Kidney (tissue), 13 donors: ENCODE measurements at regions not wholly inside any gene's neighbourhood (a gene's known extent, or its start where the extent isn't known, plus 50 kb on each side); places are given as distances from the start of the nearest gene placed in this dataset.
A peak's percentile ranks its signal among the peaks of the same experiment; 100 is the strongest.

Experiments used
- DNase-seq, 5 donors: peaks; one replicate each; pipeline ENCODE4 v3.0.0-alpha.2; 2013 to 2020
- FAIRE-seq: peaks from 2 replicates; lab custom pipeline; 2012; peaks lifted over from hg19 to GRCh38; lab: Jason Lieb, UNC
- H3K27ac ChIP-seq, 2 donors: one replicate each; pipeline ENCODE4 v1.7.0; 2013; ENCODE audit warnings: low read depth in 2 of 2, low read length in 2 of 2, inconsistent platforms in 1 of 2
- H3K27me3 ChIP-seq: one replicate; pipeline ENCODE4 v1.7.1; 2013; ENCODE audit warnings: low read length, inconsistent platforms; ENCODE audit not compliant: control insufficient read depth, insufficient read depth
- H3K36me3 ChIP-seq, 3 donors: one replicate each; pipeline versions ENCODE4 v1.7.0 to v1.7.1; 2013; ENCODE audit warnings: low read length in 3 of 3, control low read depth in 1 of 3, inconsistent platforms in 1 of 3; ENCODE audit not compliant: insufficient read depth in 3 of 3, control insufficient read depth in 2 of 3
- H3K4me1 ChIP-seq, 3 donors: one replicate each; pipeline versions ENCODE4 v1.7.0 to v1.7.1; 2013; ENCODE audit warnings: low read length in 3 of 3, inconsistent platforms in 1 of 3, low read depth in 1 of 3; ENCODE audit not compliant: control insufficient read depth in 2 of 3, insufficient read depth in 2 of 3
- H3K4me3 ChIP-seq, 3 donors: one replicate each; pipeline versions ENCODE4 v1.7.0 to v1.8.1; 2013; ENCODE audit warnings: low read length in 3 of 3, control low read depth in 1 of 3, inconsistent platforms in 1 of 3
- H3K9ac ChIP-seq, 3 donors: one replicate each; pipeline versions ENCODE4 v1.7.0 to v1.7.1; 2013; ENCODE audit warnings: low read length in 3 of 3, control low read depth in 1 of 3, inconsistent platforms in 1 of 3
- H3K9me3 ChIP-seq, 3 donors: one replicate each; pipeline versions ENCODE4 v1.7.0 to v1.7.1; 2013; ENCODE audit warnings: low read length in 3 of 3, control low read depth in 1 of 3, inconsistent platforms in 1 of 3; ENCODE audit not compliant: control insufficient read depth in 2 of 3, insufficient read depth in 1 of 3
- CTCF ChIP-seq: IDR thresholded peaks from 3 replicates; pipeline ENCODE4 v1.5.1; 2012; ENCODE audit warnings: mild to moderate bottlenecking, moderate library complexity, borderline replicate concordance; ENCODE audit not compliant: insufficient read depth; ENCODE audit errors: extremely low read depth
- intact Hi-C: fragments of 100-400 bp; cut with DNase I; formaldehyde crosslinking; loops from one replicate; pipeline ENCODE4 v1.11.1; 2022
- donor health status: control.
- donor health status: control.
- donor health status: control.
- donor health status: control.
- donor health status: control.
- donor health status: DM: yes; HTN: yes; CAD: no.
- donor health status: Normal renal cell carcinoma (clear cell type).

GRCh38 chr12:61916831-61917230 is 343.4 kb upstream of the USP15 start:
- no peak for DNase-seq
- intact Hi-C loops, result no loop called here

GRCh38 chr12:61919686-61920085 is 340.5 kb upstream of the USP15 start:
- peak; percentile 11 for FAIRE-seq
- Histone ChIP-seq H3K9me3 (peaks cover 0 to 5% (median 0%) of the 10 kb centered on the region in 3 donors), H3K27ac (no peak overlapping the region), H3K27me3 (no peaks in the 10 kb centered on the region), H3K36me3 (no peaks in the 10 kb centered on the region), H3K4me3 (no peak overlapping the region), H3K4me1 (no peaks in the 10 kb centered on the region), H3K9ac (no peak overlapping the region)
- no peak for DNase-seq
- TF ChIP-seq CTCF, result no peak
- intact Hi-C loops, result no loop called here

More at GRCh38 chr12:61916831-61917230, 343.4 kb upstream of the USP15 start:
- Histone ChIP-seq H3K27me3 (no peaks in the 10 kb centered on the region), H3K27ac (no peak overlapping the region), H3K9ac (no peak overlapping the region), H3K4me1 (no peaks in the 10 kb centered on the region), H3K36me3 (no peaks in the 10 kb centered on the region), H3K9me3 (peaks cover 0 to 5% (median 0%) of the 10 kb centered on the region in 3 donors), H3K4me3 (no peak overlapping the region)
- no peak for TF ChIP-seq CTCF
- no peak for FAIRE-seq

- Histone ChIP-seq H3K4me1 (no peaks in the 10 kb centered on the region), H3K9me3 (peaks cover 0 to 5% (median 0%) of the 10 kb centered on the region in 3 donors), H3K9ac (no peak overlapping the region), H3K4me3 (no peak overlapping the region), H3K27me3 (no peaks in the 10 kb centered on the region), H3K36me3 (no peaks in the 10 kb centered on the region), H3K27ac (no peak overlapping the region)
- intact Hi-C loops, result no loop called here
- TF ChIP-seq CTCF, result no peak
- DNase-seq, result no peak
- FAIRE-seq, result no peak
Observed at GRCh38 chr12:61920230-61920629, 340.0 kb upstream of the USP15 start.

GRCh38 chr12:61923152-61923551 is 337.1 kb upstream of the USP15 start:
- FAIRE-seq (no peak), DNase-seq (no peak)
- H3K4me3 ChIP-seq, result no peak overlapping the region
- peaks cover 0 to 5% (median 0%) of the 10 kb centered on the region in 3 donors for H3K9me3 ChIP-seq
- H3K9ac ChIP-seq, result no peak overlapping the region
- no peaks in the 10 kb centered on the region for H3K27me3 ChIP-seq
- no peaks in the 10 kb centered on the region for H3K4me1 ChIP-seq
- intact Hi-C loops, result no loop called here
- H3K27ac ChIP-seq, result no peak overlapping the region
- no peak for TF ChIP-seq CTCF
- H3K36me3 ChIP-seq, result no peaks in the 10 kb centered on the region
